ENCODE measurements at regions not wholly inside any gene's neighbourhood (a gene's known extent, or its start where the extent isn't known, plus 50 kb on each side); places are given as distances from the start of the nearest gene placed in this dataset.
"Not testable (repeated sequence)": the region's sequence is repeated elsewhere in the genome, so short reads cannot be mapped to it uniquely, and the experiment has no call there.

GRCh38 chr3:194051366-194052149 is 84.4 kb upstream of the HES1 start:
- no peak for DNase-seq

GRCh38 chr3:194053136-194053535 is 82.8 kb upstream of the HES1 start:
- no peak for DNase-seq

- DNase-seq, result no peak
These were observed 81.9 kb upstream of the HES1 start for GRCh38 chr3:194054016-194054415.

GRCh38 chr3:194054540-194054939 is 81.4 kb upstream of the HES1 start:
- DNase-seq, result no peak

GRCh38 chr3:194054961-194055360 is 81.0 kb upstream of the HES1 start:
- no peak for DNase-seq

GRCh38 chr3:194056323-194056722 is 79.6 kb upstream of the HES1 start:
- DNase-seq, result not testable (repeated sequence)

- DNase-seq, result no peak
These were observed 79.1 kb upstream of the HES1 start for GRCh38 chr3:194056731-194057415.

GRCh38 chr3:194057570-194058188 is 78.3 kb upstream of the HES1 start:
- DNase-seq, result no peak

- DNase-seq, result no peak
These were observed 77.8 kb upstream of the HES1 start for GRCh38 chr3:194058189-194058571.

GRCh38 chr3:194058753-194059152 is 77.2 kb upstream of the HES1 start:
- no peak for DNase-seq

- no peak for DNase-seq
These were observed 74.4 kb upstream of the HES1 start for GRCh38 chr3:194061421-194062030.

- DNase-seq, result no peak
These were observed 73.1 kb upstream of the HES1 start for GRCh38 chr3:194062830-194063229.

- DNase-seq, result no peak
These were observed 71.3 kb upstream of the HES1 start for GRCh38 chr3:194064380-194065332.

GRCh38 chr3:194067327-194067726 is 68.6 kb upstream of the HES1 start:
- DNase-seq, result not testable (repeated sequence)

- DNase-seq, result no peak
These were observed 68.0 kb upstream of the HES1 start for GRCh38 chr3:194067949-194068362.

- no peak for DNase-seq
These were observed 66.3 kb upstream of the HES1 start for GRCh38 chr3:194069421-194070219.

- no peak for DNase-seq
These were observed 65.7 kb upstream of the HES1 start for GRCh38 chr3:194070220-194070633.

GRCh38 chr3:194070634-194071409 is 65.1 kb upstream of the HES1 start:
- DNase-seq, result peak in 1 of 2 experiments; percentile 15

- DNase-seq, result no peak
These were observed 63.9 kb upstream of the HES1 start for GRCh38 chr3:194072097-194072428.

GRCh38 chr3:194072691-194073279 is 63.2 kb upstream of the HES1 start:
- no peak for DNase-seq
